Epithelial cell of esophagus (primary cell): ENCODE measurements at regions not wholly inside any gene's neighbourhood (a gene's known extent, or its start where the extent isn't known, plus 50 kb on each side); places are given as distances from the start of the nearest gene placed in this dataset.

Experiments
- DNase-seq: peaks from one replicate; pipeline ENCODE4 v3.0.0; 2010; ENCODE audit warnings: low read depth
- H3K4me3 ChIP-seq: 2 replicates; pipeline ENCODE4 v1.5.1; 2011; ENCODE audit warnings: mild to moderate bottlenecking, low read length, control low read depth
- CTCF ChIP-seq: IDR thresholded peaks from 2 replicates; pipeline ENCODE4 v1.5.1; 2011; ENCODE audit warnings: low read depth, mild to moderate bottlenecking, low read length, control low read depth, inconsistent platforms; ENCODE audit not compliant: insufficient read depth; ENCODE audit errors: missing control alignments

GRCh38 chr2:118634876-118635275, 212.6 kb downstream of the EN1 start:
- no peak overlapping the region for H3K4me3 ChIP-seq
- DNase-seq = no peak
- no peak for TF ChIP-seq CTCF

GRCh38 chr2:118633371-118634018, 214.0 kb downstream of the EN1 start:
- no peak for DNase-seq
- TF ChIP-seq CTCF = no peak
- no peak overlapping the region for H3K4me3 ChIP-seq

GRCh38 chr2:118632921-118633320, 214.5 kb downstream of the EN1 start:
- DNase-seq = no peak
- TF ChIP-seq CTCF = no peak
- H3K4me3 ChIP-seq = no peak overlapping the region

GRCh38 chr2:118627156-118627555, 220.3 kb downstream of the EN1 start:
- TF ChIP-seq CTCF = no peak

GRCh38 chr2:118622913-118623312, 224.5 kb downstream of the EN1 start:
- TF ChIP-seq CTCF = no peak
- H3K4me3 ChIP-seq = no peak overlapping the region
- no peak for DNase-seq

More at GRCh38 chr2:118627156-118627555, 220.3 kb downstream of the EN1 start:
- no peak overlapping the region for H3K4me3 ChIP-seq
- DNase-seq = no peak

GRCh38 chr2:118622108-118622507, 225.3 kb downstream of the EN1 start:
- TF ChIP-seq CTCF = no peak
- no peak overlapping the region for H3K4me3 ChIP-seq
- DNase-seq = no peak

- DNase-seq = no peak
- no peak overlapping the region for H3K4me3 ChIP-seq
- TF ChIP-seq CTCF = no peak
These were observed 229.2 kb downstream of the EN1 start for GRCh38 chr2:118618279-118618678.
